Mucosa of rectum (tissue), 2 donors: ENCODE measurements at regions not wholly inside any gene's neighbourhood (a gene's known extent, or its start where the extent isn't known, plus 50 kb on each side); places are given as distances from the start of the nearest gene placed in this dataset.
A peak's percentile ranks its signal among the peaks of the same experiment; 100 is the strongest.

Source experiments
- H3K27ac ChIP-seq, 2 donors: one replicate each; pipeline ENCODE4 v1.7.0; 2013; ENCODE audit warnings: inconsistent platforms in 2 of 2, low read depth in 2 of 2, low read length in 2 of 2
- H3K27me3 ChIP-seq, 2 donors: one replicate each; pipeline ENCODE4 v1.7.0; 2013; ENCODE audit warnings: low read length in 2 of 2; ENCODE audit not compliant: control insufficient read depth in 2 of 2, insufficient read depth in 2 of 2
- H3K36me3 ChIP-seq, 2 donors: one replicate each; pipeline ENCODE4 v1.7.0; 2013; ENCODE audit warnings: low read length in 2 of 2; ENCODE audit not compliant: control insufficient read depth in 2 of 2, insufficient read depth in 2 of 2
- H3K4me1 ChIP-seq, 2 donors: one replicate each; pipeline ENCODE4 v1.7.0; 2013; ENCODE audit warnings: low read length in 2 of 2, mild to moderate bottlenecking in 1 of 2; ENCODE audit not compliant: control insufficient read depth in 2 of 2, insufficient read depth in 2 of 2
- H3K4me3 ChIP-seq, 2 donors: one replicate each; pipeline ENCODE4 v1.7.0; 2013; ENCODE audit warnings: low read length in 2 of 2
- H3K9ac ChIP-seq, 2 donors: one replicate each; pipeline ENCODE4 v1.7.0; 2013; ENCODE audit warnings: low read length in 2 of 2, low read depth in 1 of 2, mild to moderate bottlenecking in 1 of 2
- H3K9me3 ChIP-seq, 2 donors: one replicate each; pipeline ENCODE4 v1.7.0; 2013; ENCODE audit warnings: low read length in 2 of 2; ENCODE audit not compliant: control insufficient read depth in 2 of 2
- donor health status: healthy.
- donor health status: Normal muscosa, but diverticular disease.

DNA sequence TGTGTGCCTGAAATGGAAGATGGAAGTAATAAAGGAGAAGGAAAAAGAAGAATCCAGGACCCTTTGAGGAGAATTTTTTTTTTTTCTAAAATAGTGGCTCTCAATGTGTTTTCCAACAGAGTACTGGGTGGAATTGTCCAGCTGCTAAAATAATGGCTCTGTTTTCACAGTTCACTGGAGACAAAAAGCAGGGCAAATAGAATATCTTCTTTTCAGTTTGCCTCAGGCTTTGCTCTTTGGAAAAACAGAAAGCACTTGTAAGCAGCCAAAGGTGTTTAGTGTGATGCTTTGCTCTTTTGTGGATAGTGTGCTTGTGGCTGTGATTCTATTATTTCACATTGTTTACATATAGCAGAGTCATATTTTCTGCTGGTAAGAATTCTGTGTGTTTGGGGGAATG lies 77.4 kb upstream of the MROH9 start:
- H3K9ac ChIP-seq, result no peak overlapping the region
- no peaks in the 10 kb centered on the region for H3K36me3 ChIP-seq
- H3K27me3 ChIP-seq, result no peaks in the 10 kb centered on the region
- H3K27ac ChIP-seq, result no peak overlapping the region
- H3K4me3 ChIP-seq, result no peak overlapping the region
- H3K4me1 ChIP-seq, result no peaks in the 10 kb centered on the region
- H3K9me3 ChIP-seq, result no peaks in the 10 kb centered on the region

DNA sequence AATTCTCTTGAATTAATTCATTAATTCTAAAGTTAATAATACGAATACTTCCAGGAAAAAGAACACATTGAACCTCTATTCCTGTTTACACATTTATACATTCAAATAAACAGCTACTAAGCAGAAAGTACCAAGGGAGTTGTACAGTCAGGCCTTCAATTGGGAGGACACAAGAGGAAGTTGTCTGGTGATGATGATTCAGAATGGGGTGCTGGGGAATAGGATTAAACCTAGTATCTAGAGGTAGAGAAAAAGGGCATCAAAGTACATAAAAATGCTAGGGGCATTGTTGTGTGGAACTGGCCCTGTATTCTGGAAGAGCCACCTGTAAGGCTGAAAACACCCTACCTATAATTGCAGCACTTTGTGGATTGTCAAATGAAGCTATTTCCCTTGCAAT lies 71.7 kb upstream of the MROH9 start:
- H3K27ac ChIP-seq, result no peak overlapping the region
- no peak overlapping the region for H3K9ac ChIP-seq
- no peaks in the 10 kb centered on the region for H3K36me3 ChIP-seq
- H3K4me1 ChIP-seq, result no peaks in the 10 kb centered on the region
- no peaks in the 10 kb centered on the region for H3K9me3 ChIP-seq
- H3K27me3 ChIP-seq, result no peaks in the 10 kb centered on the region
- H3K4me3 ChIP-seq, result no peak overlapping the region

DNA sequence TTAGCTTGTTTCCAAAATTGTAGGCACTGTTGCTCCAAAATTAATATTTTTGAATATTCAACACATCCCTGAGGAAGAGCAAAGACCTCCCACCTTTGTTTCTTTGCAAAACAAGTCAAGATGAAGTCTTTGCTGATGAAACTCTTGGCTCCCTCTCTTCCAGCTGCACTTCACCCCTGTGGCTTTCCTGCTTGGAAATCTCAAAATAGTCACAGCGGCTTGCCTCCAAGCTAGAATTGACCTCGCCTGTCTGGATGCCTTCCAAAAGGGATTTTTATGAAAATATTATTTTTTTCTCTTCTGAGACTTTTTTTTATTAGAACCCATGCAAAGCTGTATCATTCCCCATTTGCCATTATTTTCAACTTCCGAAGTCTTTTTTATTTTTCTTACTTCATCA lies 71.1 kb upstream of the MROH9 start:
- H3K9me3 ChIP-seq, result no peaks in the 10 kb centered on the region
- no peak overlapping the region for H3K9ac ChIP-seq
- no peak overlapping the region for H3K27ac ChIP-seq
- H3K36me3 ChIP-seq, result no peaks in the 10 kb centered on the region
- no peaks in the 10 kb centered on the region for H3K4me1 ChIP-seq
- H3K27me3 ChIP-seq, result no peaks in the 10 kb centered on the region
- H3K4me3 ChIP-seq, result no peak overlapping the region

DNA sequence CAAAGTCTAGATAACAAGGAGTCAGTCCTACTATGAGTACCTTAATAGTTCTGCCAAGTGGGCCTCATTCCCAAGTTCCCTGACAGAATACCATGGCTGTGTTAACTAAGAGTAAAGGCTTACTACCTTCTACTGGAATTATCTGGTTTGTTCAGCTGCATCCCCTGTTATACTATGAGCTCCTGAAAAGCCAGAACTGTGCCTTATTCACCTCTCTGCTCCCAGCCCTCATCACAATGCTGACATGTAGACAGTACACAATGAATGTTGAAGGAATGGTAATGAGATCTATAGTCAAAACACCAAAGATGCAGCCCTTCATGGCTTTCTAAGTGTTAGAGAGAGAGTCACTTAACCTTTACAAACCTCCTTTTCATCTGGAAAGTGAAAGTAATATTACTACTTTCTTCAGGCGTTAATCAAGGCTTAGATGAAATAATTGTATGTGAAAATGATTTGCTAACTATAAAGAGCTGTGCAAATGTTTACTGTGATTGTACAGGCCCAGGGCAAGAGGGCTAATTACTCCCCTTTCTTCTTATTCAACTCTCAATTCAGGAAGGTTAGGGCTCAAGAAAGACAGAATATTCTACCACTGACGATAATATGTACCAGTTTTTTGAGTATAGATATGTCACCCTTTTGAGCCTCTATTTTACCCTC lies 70.3 kb upstream of the MROH9 start:
- no peaks in the 10 kb centered on the region for H3K4me1 ChIP-seq
- H3K27me3 ChIP-seq, result no peaks in the 10 kb centered on the region
- H3K9ac ChIP-seq, result no peak overlapping the region
- H3K36me3 ChIP-seq, result no peaks in the 10 kb centered on the region
- H3K4me3 ChIP-seq, result no peak overlapping the region
- no peak overlapping the region for H3K27ac ChIP-seq
- H3K9me3 ChIP-seq, result no peaks in the 10 kb centered on the region

DNA sequence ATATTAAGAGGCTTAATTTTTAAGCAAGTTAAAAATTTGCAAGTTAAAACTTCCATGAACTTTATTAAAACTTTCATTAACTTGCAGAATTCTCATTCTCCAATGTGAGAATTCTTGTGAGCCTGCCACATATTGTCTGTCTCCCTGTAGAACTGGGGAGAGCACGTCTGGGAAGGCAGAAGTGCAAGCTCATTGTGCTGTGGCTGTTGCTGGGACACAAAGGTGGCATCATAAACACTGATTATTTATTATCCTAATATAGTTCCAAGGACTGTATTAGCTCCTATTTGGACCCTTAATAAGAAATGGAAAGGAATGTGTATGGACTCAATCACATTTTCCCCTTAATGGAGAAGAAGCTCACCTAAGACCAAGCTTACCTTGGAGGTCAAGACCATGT lies 68.7 kb upstream of the MROH9 start:
- H3K9ac ChIP-seq, result no peak overlapping the region
- no peaks in the 10 kb centered on the region for H3K9me3 ChIP-seq
- H3K4me3 ChIP-seq, result no peak overlapping the region
- no peaks in the 10 kb centered on the region for H3K36me3 ChIP-seq
- no peaks in the 10 kb centered on the region for H3K27me3 ChIP-seq
- H3K4me1 ChIP-seq, result no peaks in the 10 kb centered on the region
- H3K27ac ChIP-seq, result no peak overlapping the region

DNA sequence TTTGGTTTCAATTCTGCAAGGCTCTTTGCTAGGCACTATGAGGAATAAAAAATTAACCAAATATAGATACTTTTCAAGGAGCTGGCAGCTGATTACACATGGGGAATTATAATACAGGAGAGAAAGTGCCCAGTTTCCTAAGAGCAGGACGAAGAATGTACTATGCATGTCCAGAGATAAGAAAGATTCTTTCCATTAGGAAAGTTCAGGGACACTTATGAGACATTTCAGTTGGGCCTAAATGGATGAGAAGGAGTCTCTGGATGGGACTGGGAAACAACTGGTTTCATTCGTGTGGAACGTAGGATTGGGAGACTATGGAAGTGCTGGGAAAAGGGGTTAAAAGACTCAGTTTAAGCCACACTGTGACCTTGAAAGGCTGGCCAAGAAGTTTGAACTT lies 63.5 kb upstream of the MROH9 start:
- Histone ChIP-seq H3K9ac (no peak overlapping the region), H3K36me3 (no peaks in the 10 kb centered on the region), H3K27ac (no peak overlapping the region), H3K27me3 (no peaks in the 10 kb centered on the region), H3K9me3 (no peaks in the 10 kb centered on the region), H3K4me1 (no peaks in the 10 kb centered on the region), H3K4me3 (no peak overlapping the region)

DNA sequence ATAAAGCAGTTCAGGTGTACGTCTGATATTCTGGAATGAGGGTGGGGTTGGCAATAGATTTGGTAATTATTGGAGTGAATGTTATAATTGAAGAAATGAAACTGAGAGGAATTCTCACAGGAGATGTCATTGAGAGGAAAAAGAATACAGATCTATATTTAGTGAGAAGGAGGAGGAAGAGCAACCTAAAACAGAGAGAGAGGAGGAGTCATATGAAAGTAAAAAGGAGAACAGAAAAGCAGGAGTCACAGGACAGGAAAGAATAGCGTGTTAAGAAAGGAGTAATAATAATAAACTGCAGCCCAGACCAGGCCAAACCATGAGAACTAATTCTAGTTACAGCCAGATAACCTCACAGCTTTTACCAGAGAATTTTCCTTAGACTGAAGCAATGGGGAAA lies 62.7 kb upstream of the MROH9 start:
- no peak overlapping the region for H3K4me3 ChIP-seq
- H3K4me1 ChIP-seq, result no peaks in the 10 kb centered on the region
- no peaks in the 10 kb centered on the region for H3K36me3 ChIP-seq
- H3K27ac ChIP-seq, result no peak overlapping the region
- H3K9ac ChIP-seq, result no peak overlapping the region
- H3K27me3 ChIP-seq, result no peaks in the 10 kb centered on the region
- H3K9me3 ChIP-seq, result no peaks in the 10 kb centered on the region

DNA sequence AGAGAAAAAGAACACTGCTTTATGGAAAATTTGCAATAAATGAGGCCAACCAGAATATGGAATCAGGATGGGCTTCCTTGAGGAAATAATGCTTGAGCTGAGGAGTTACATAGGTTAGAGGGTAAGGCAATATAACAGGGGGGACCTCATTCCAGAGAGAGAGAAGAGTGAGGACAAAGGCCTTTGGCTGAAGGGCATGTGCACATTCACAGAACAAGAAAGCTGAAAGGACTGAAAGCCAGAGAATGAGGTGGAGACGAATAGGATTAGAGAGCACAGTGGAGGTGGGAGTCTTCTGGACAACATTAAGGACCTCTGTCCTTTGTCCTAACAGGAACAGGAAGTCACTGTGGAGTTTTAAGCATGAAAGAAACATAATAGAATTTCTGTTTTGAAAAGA lies 60.7 kb upstream of the MROH9 start:
- no peak overlapping the region for H3K27ac ChIP-seq

DNA sequence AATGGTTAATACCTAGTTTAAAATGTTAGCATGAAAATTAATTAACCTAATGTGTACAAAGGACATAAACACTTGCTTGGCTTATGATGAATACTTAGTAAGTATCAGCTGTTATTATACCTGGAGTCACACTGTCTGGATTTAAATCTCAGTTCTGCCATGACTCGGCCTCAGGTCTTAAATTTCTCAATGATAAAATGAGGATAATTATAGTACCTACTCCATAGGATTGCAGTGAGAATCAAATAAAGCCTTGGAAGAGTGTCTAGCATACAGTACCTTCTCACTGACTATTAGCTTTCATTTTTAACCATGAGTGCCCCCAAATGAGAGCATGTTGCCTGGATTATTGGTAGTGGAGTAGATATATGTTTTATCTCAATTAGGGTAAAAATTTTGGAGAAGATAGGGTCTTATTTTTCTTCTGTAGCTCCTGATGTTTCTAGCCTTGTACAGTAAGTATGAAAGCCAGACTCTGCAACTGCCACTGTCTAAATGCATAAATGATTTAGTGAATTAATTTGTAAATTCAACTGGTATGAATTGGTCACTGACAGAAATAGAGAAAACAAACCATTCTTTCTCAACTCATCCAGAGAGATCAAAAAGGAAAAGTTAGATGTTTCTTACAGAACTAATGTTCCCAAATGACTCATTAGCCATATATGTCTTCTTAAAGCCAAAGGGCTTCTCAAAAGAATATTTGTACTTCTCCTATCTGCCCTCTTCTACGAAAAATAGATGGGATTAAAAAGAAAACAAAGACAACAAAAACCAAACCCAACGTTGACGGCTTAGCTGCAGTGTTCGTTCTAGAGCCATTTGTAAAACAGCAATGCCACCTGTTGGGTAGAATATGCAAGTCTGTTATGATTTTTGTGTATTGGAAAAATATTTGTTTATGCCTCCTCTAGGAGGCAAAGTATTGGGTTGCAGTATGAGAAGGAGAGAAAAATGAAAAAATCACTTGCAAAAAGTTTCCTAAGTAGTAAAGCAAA lies 53.8 kb upstream of the MROH9 start:
- Histone ChIP-seq H3K27ac (peak overlapping the region in 1 of 2 donors; percentile 54), H3K9me3 (no peaks in the 10 kb centered on the region), H3K9ac (no peak overlapping the region), H3K36me3 (no peaks in the 10 kb centered on the region), H3K27me3 (no peaks in the 10 kb centered on the region), H3K4me1 (peaks cover 14 to 28% of the 10 kb centered on the region in 2 donors), H3K4me3 (no peak overlapping the region)

More for the DNA sequence above, 60.7 kb upstream of the MROH9 start:
- no peaks in the 10 kb centered on the region for H3K9me3 ChIP-seq
- no peak overlapping the region for H3K4me3 ChIP-seq
- no peaks in the 10 kb centered on the region for H3K36me3 ChIP-seq
- H3K27me3 ChIP-seq, result no peaks in the 10 kb centered on the region
- H3K9ac ChIP-seq, result no peak overlapping the region
- no peaks in the 10 kb centered on the region for H3K4me1 ChIP-seq
